ENCODE measurements at regions not wholly inside any gene's neighbourhood (a gene's known extent, or its start where the extent isn't known, plus 50 kb on each side); places are given as distances from the start of the nearest gene placed in this dataset.

GRCh38 chr16:66003201-66003600, 363.3 kb upstream of the CDH5 start:
- POLR2A ChIA-PET = no interaction called here
- CTCF ChIA-PET = no interaction called here

GRCh38 chr16:66002601-66003000, 363.9 kb upstream of the CDH5 start:
- POLR2A ChIA-PET = no interaction called here
- CTCF ChIA-PET = no interaction called here

GRCh38 chr16:66001432-66001831, 365.1 kb upstream of the CDH5 start:
- ChIA-PET CTCF (no interaction called here), POLR2A (no interaction called here)

GRCh38 chr16:65998443-65998842, 368.0 kb upstream of the CDH5 start:
- CTCF ChIA-PET = no interaction called here
- POLR2A ChIA-PET = no interaction called here

GRCh38 chr16:65994291-65994690, 372.2 kb upstream of the CDH5 start:
- POLR2A ChIA-PET = no interaction called here
- CTCF ChIA-PET = no interaction called here

- CTCF ChIA-PET = no interaction called here
Measured at GRCh38 chr16:65991149-65991701, 375.3 kb upstream of the CDH5 start.

GRCh38 chr16:65989861-65990604, 376.5 kb upstream of the CDH5 start:
- POLR2A ChIA-PET = no interaction called here

More at GRCh38 chr16:65991149-65991701, 375.3 kb upstream of the CDH5 start:
- POLR2A ChIA-PET = no interaction called here

GRCh38 chr16:65988024-65988595, 378.4 kb upstream of the CDH5 start:
- CTCF ChIA-PET = no interaction called here
- POLR2A ChIA-PET = no interaction called here

More at GRCh38 chr16:65989861-65990604, 376.5 kb upstream of the CDH5 start:
- CTCF ChIA-PET = no interaction called here

GRCh38 chr16:65984296-65984695, 382.2 kb upstream of the CDH5 start:
- CTCF ChIA-PET = no interaction called here

GRCh38 chr16:65981057-65981456, 385.4 kb upstream of the CDH5 start:
- CTCF ChIA-PET = no interaction called here
- POLR2A ChIA-PET = no interaction called here

More at GRCh38 chr16:65984296-65984695, 382.2 kb upstream of the CDH5 start:
- POLR2A ChIA-PET = no interaction called here

GRCh38 chr16:65975049-65975708, 391.3 kb upstream of the CDH5 start:
- ChIA-PET CTCF (no interaction called here), POLR2A (no interaction called here)

GRCh38 chr16:65967376-65967775, 399.1 kb upstream of the CDH5 start:
- POLR2A ChIA-PET = no interaction called here
- CTCF ChIA-PET = no interaction called here

GRCh38 chr16:65965628-65966027, 400.9 kb upstream of the CDH5 start:
- CTCF ChIA-PET = no interaction called here
- POLR2A ChIA-PET = no interaction called here

- ChIA-PET POLR2A (no interaction called here), CTCF (no interaction called here)
Measured at GRCh38 chr16:65964752-65965151, 401.7 kb upstream of the CDH5 start.

- CTCF ChIA-PET = no interaction called here
- POLR2A ChIA-PET = no interaction called here
Measured at GRCh38 chr16:65961476-65962143, 404.9 kb upstream of the CDH5 start.

GRCh38 chr16:65959983-65960382, 406.5 kb upstream of the CDH5 start:
- POLR2A ChIA-PET = no interaction called here
- CTCF ChIA-PET = no interaction called here

- CTCF ChIA-PET = no interaction called here
- POLR2A ChIA-PET = no interaction called here
Measured at GRCh38 chr16:65958086-65958485, 408.4 kb upstream of the CDH5 start.

- ChIA-PET POLR2A (no interaction called here), CTCF (no interaction called here)
Measured at GRCh38 chr16:65956100-65956499, 410.4 kb upstream of the CDH5 start.

GRCh38 chr16:65954446-65954845, 412.0 kb upstream of the CDH5 start:
- ChIA-PET CTCF (no interaction called here), POLR2A (no interaction called here)

GRCh38 chr16:65950211-65950610, 416.3 kb upstream of the CDH5 start:
- CTCF ChIA-PET = no interaction called here
- POLR2A ChIA-PET = no interaction called here

GRCh38 chr16:65948361-65948760, 418.1 kb upstream of the CDH5 start:
- ChIA-PET POLR2A (no interaction called here), CTCF (no interaction called here)
